ENCODE measurements at regions not wholly inside any gene's neighbourhood (a gene's known extent, or its start where the extent isn't known, plus 50 kb on each side); places are given as distances from the start of the nearest gene placed in this dataset.
A peak's percentile ranks its signal among the peaks of the same experiment; 100 is the strongest.

- Histone ChIP-seq H3K18ac (ENCODE audit: low read depth in 1 of 2, low read length in 2 of 2) (no peak overlapping the region), H3K9ac (ENCODE audit: low read length) (no peak overlapping the region), H2BK120ac (ENCODE audit: low read depth, low read length) (no peak overlapping the region), H2AFZ (ENCODE audit: low read depth, low read length) (peak overlapping the region; percentile 42), H3K4me2 (ENCODE audit: low read length, poor library complexity, severe bottlenecking) (no peak overlapping the region), H3K4me3 (ENCODE audit: insufficient read depth in 1 of 2, low read depth in 1 of 2, low read length in 2 of 2) (no peak overlapping the region), H3K4ac (ENCODE audit: low read depth in 1 of 2, low read length in 2 of 2) (no peak overlapping the region), H3K14ac (ENCODE audit: low read length in 2 of 2) (no peak overlapping the region), H2AK5ac (ENCODE audit: low read length, severe bottlenecking) (no peak overlapping the region), H3K27ac (ENCODE audit: low read length, poor library complexity, severe bottlenecking) (no peak overlapping the region), H3K9me3 (ENCODE audit: control insufficient read depth, low read length) (no peaks in the 10 kb centered on the region), H4K91ac (ENCODE audit: low read length) (no peak overlapping the region), H3K36me3 (ENCODE audit: control insufficient read depth in 1 of 2, insufficient read depth in 2 of 2, low read depth in 1 of 2, low read length in 2 of 2) (no peaks in the 10 kb centered on the region), H3K79me1 (replicated peaks; ENCODE audit: low read length, poor library complexity, severe bottlenecking) (no peaks in the 10 kb centered on the region), H4K8ac (ENCODE audit: low read length) (no peak overlapping the region), H2BK5ac (ENCODE audit: low read depth, low read length, poor library complexity, severe bottlenecking) (no peak overlapping the region), H3K23ac (ENCODE audit: low read length in 2 of 2) (no peak overlapping the region), H2BK15ac (ENCODE audit: low read depth, poor library complexity, severe bottlenecking) (no peak overlapping the region), H3K27me3 (ENCODE audit: control insufficient read depth in 1 of 2, insufficient read depth in 1 of 2, low read length in 2 of 2) (peaks cover 0 to 8% of the 10 kb centered on the region in 2 experiments), H2BK12ac (ENCODE audit: low read length in 2 of 2) (no peak overlapping the region), H3K4me1 (ENCODE audit: control insufficient read depth, insufficient read depth, low read depth, low read length) (peaks cover 2% of the 10 kb centered on the region)
- no peak for DNase-seq
- WGBS, result 40% methylated on average over 1 of the region's 3 CpGs
These were observed 1053.0 kb downstream of the TUSC7 start for GRCh38 chr3:117762621-117763037.

- H3K4me1 ChIP-seq (ENCODE audit: control insufficient read depth, insufficient read depth, low read depth, low read length), result peaks cover 2% of the 10 kb centered on the region
- 91% methylated on average over 4 of the region's 4 CpGs for WGBS
- H2AFZ ChIP-seq (ENCODE audit: low read depth, low read length), result no peak overlapping the region
- no peaks in the 10 kb centered on the region for H3K79me1 ChIP-seq (replicated peaks; ENCODE audit: low read length, poor library complexity, severe bottlenecking)
- H3K23ac ChIP-seq (ENCODE audit: low read length in 2 of 2), result no peak overlapping the region
- H3K9ac ChIP-seq (ENCODE audit: low read length), result no peak overlapping the region
- H4K8ac ChIP-seq (ENCODE audit: low read length), result no peak overlapping the region
- H3K9me3 ChIP-seq (ENCODE audit: control insufficient read depth, low read length), result no peaks in the 10 kb centered on the region
- no peak overlapping the region for H3K4me3 ChIP-seq (ENCODE audit: insufficient read depth in 1 of 2, low read depth in 1 of 2, low read length in 2 of 2)
- no peaks in the 10 kb centered on the region for H3K36me3 ChIP-seq (ENCODE audit: control insufficient read depth in 1 of 2, insufficient read depth in 2 of 2, low read depth in 1 of 2, low read length in 2 of 2)
- no peak overlapping the region for H3K4me2 ChIP-seq (ENCODE audit: low read length, poor library complexity, severe bottlenecking)
- no peak overlapping the region for H4K91ac ChIP-seq (ENCODE audit: low read length)
- H3K18ac ChIP-seq (ENCODE audit: low read depth in 1 of 2, low read length in 2 of 2), result no peak overlapping the region
- no peak overlapping the region for H3K4ac ChIP-seq (ENCODE audit: low read depth in 1 of 2, low read length in 2 of 2)
- no peak overlapping the region for H3K14ac ChIP-seq (ENCODE audit: low read length in 2 of 2)
- H2AK5ac ChIP-seq (ENCODE audit: low read length, severe bottlenecking), result no peak overlapping the region
- H2BK12ac ChIP-seq (ENCODE audit: low read length in 2 of 2), result no peak overlapping the region
- H3K27ac ChIP-seq (ENCODE audit: low read length, poor library complexity, severe bottlenecking), result no peak overlapping the region
- no peak overlapping the region for H2BK15ac ChIP-seq (ENCODE audit: low read depth, poor library complexity, severe bottlenecking)
- no peak overlapping the region for H2BK120ac ChIP-seq (ENCODE audit: low read depth, low read length)
- DNase-seq, result no peak
- peaks cover 0 to 8% of the 10 kb centered on the region in 2 experiments for H3K27me3 ChIP-seq (ENCODE audit: control insufficient read depth in 1 of 2, insufficient read depth in 1 of 2, low read length in 2 of 2)
- no peak overlapping the region for H2BK5ac ChIP-seq (ENCODE audit: low read depth, low read length, poor library complexity, severe bottlenecking)
These were observed 1054.0 kb downstream of the TUSC7 start for GRCh38 chr3:117763561-117763960.

GRCh38 chr3:117768581-117768980 lies 1059.0 kb downstream of the TUSC7 start:
- H3K14ac ChIP-seq (ENCODE audit: low read length in 2 of 2), result no peak overlapping the region
- no peaks in the 10 kb centered on the region for H3K9me3 ChIP-seq (ENCODE audit: control insufficient read depth, low read length)
- H2BK15ac ChIP-seq (ENCODE audit: low read depth, poor library complexity, severe bottlenecking), result no peak overlapping the region
- WGBS, result 92% methylated on average over 3 of the region's 4 CpGs
- H2BK5ac ChIP-seq (ENCODE audit: low read depth, low read length, poor library complexity, severe bottlenecking), result no peak overlapping the region
- H4K91ac ChIP-seq (ENCODE audit: low read length), result no peak overlapping the region
- no peak overlapping the region for H3K27ac ChIP-seq (ENCODE audit: low read length, poor library complexity, severe bottlenecking)
- no peak overlapping the region for H3K4me3 ChIP-seq (ENCODE audit: insufficient read depth in 1 of 2, low read depth in 1 of 2, low read length in 2 of 2)
- no peak overlapping the region for H4K8ac ChIP-seq (ENCODE audit: low read length)
- no peak overlapping the region for H3K4ac ChIP-seq (ENCODE audit: low read depth in 1 of 2, low read length in 2 of 2)
- H2BK120ac ChIP-seq (ENCODE audit: low read depth, low read length), result no peak overlapping the region
- H3K27me3 ChIP-seq (ENCODE audit: control insufficient read depth in 1 of 2, insufficient read depth in 1 of 2, low read length in 2 of 2), result peaks cover 0 to 6% of the 10 kb centered on the region in 2 experiments
- H3K9ac ChIP-seq (ENCODE audit: low read length), result no peak overlapping the region
- H3K36me3 ChIP-seq (ENCODE audit: control insufficient read depth in 1 of 2, insufficient read depth in 2 of 2, low read depth in 1 of 2, low read length in 2 of 2), result no peaks in the 10 kb centered on the region
- DNase-seq, result no peak
- H3K18ac ChIP-seq (ENCODE audit: low read depth in 1 of 2, low read length in 2 of 2), result no peak overlapping the region
- H3K4me2 ChIP-seq (ENCODE audit: low read length, poor library complexity, severe bottlenecking), result no peak overlapping the region
- no peak overlapping the region for H2AFZ ChIP-seq (ENCODE audit: low read depth, low read length)
- no peak overlapping the region for H3K23ac ChIP-seq (ENCODE audit: low read length in 2 of 2)
- H2BK12ac ChIP-seq (ENCODE audit: low read length in 2 of 2), result no peak overlapping the region
- no peaks in the 10 kb centered on the region for H3K79me1 ChIP-seq (replicated peaks; ENCODE audit: low read length, poor library complexity, severe bottlenecking)
- no peaks in the 10 kb centered on the region for H3K4me1 ChIP-seq (ENCODE audit: control insufficient read depth, insufficient read depth, low read depth, low read length)
- H2AK5ac ChIP-seq (ENCODE audit: low read length, severe bottlenecking), result no peak overlapping the region

GRCh38 chr3:117774130-117774529 lies 1064.6 kb downstream of the TUSC7 start:
- Histone ChIP-seq H2AK5ac (ENCODE audit: low read length, severe bottlenecking) (no peak overlapping the region), H3K4me3 (ENCODE audit: insufficient read depth in 1 of 2, low read depth in 1 of 2, low read length in 2 of 2) (no peak overlapping the region), H3K27ac (ENCODE audit: low read length, poor library complexity, severe bottlenecking) (no peak overlapping the region), H3K9me3 (ENCODE audit: control insufficient read depth, low read length) (no peaks in the 10 kb centered on the region), H2BK5ac (ENCODE audit: low read depth, low read length, poor library complexity, severe bottlenecking) (no peak overlapping the region), H3K14ac (ENCODE audit: low read length in 2 of 2) (no peak overlapping the region), H3K27me3 (ENCODE audit: control insufficient read depth in 1 of 2, insufficient read depth in 1 of 2, low read length in 2 of 2) (no peaks in the 10 kb centered on the region), H3K23ac (ENCODE audit: low read length in 2 of 2) (no peak overlapping the region), H3K9ac (ENCODE audit: low read length) (no peak overlapping the region), H2AFZ (ENCODE audit: low read depth, low read length) (no peak overlapping the region), H3K4me1 (ENCODE audit: control insufficient read depth, insufficient read depth, low read depth, low read length) (no peaks in the 10 kb centered on the region), H3K36me3 (ENCODE audit: control insufficient read depth in 1 of 2, insufficient read depth in 2 of 2, low read depth in 1 of 2, low read length in 2 of 2) (no peaks in the 10 kb centered on the region), H2BK12ac (ENCODE audit: low read length in 2 of 2) (no peak overlapping the region), H3K18ac (ENCODE audit: low read depth in 1 of 2, low read length in 2 of 2) (no peak overlapping the region), H3K79me1 (replicated peaks; ENCODE audit: low read length, poor library complexity, severe bottlenecking) (no peaks in the 10 kb centered on the region), H2BK15ac (ENCODE audit: low read depth, poor library complexity, severe bottlenecking) (no peak overlapping the region), H4K8ac (ENCODE audit: low read length) (no peak overlapping the region), H3K4ac (ENCODE audit: low read depth in 1 of 2, low read length in 2 of 2) (no peak overlapping the region), H3K4me2 (ENCODE audit: low read length, poor library complexity, severe bottlenecking) (no peak overlapping the region), H2BK120ac (ENCODE audit: low read depth, low read length) (no peak overlapping the region), H4K91ac (ENCODE audit: low read length) (no peak overlapping the region)
- no peak for DNase-seq

Measured in mesenchymal stem cell (in vitro differentiated cells and primary cell).